WI38 (cell line): ENCODE measurements at regions not wholly inside any gene's neighbourhood (a gene's known extent, or its start where the extent isn't known, plus 50 kb on each side); places are given as distances from the start of the nearest gene placed in this dataset.

Experiments
- H3K4me3 ChIP-seq: 2 replicates; pipeline ENCODE4 v1.5.1; 2011; ENCODE audit warnings: low read depth, mild to moderate bottlenecking, control low read depth, low read length
- TF ChIP-seq, protein P1 (sequence below): IDR thresholded peaks from 2 replicates; pipeline ENCODE4 v1.5.1; 2012; ENCODE audit warnings: low read depth, mild to moderate bottlenecking, control low read depth, low read length

- TF ChIP-seq, protein P1, sequence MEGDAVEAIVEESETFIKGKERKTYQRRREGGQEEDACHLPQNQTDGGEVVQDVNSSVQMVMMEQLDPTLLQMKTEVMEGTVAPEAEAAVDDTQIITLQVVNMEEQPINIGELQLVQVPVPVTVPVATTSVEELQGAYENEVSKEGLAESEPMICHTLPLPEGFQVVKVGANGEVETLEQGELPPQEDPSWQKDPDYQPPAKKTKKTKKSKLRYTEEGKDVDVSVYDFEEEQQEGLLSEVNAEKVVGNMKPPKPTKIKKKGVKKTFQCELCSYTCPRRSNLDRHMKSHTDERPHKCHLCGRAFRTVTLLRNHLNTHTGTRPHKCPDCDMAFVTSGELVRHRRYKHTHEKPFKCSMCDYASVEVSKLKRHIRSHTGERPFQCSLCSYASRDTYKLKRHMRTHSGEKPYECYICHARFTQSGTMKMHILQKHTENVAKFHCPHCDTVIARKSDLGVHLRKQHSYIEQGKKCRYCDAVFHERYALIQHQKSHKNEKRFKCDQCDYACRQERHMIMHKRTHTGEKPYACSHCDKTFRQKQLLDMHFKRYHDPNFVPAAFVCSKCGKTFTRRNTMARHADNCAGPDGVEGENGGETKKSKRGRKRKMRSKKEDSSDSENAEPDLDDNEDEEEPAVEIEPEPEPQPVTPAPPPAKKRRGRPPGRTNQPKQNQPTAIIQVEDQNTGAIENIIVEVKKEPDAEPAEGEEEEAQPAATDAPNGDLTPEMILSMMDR = no peak
- no peak overlapping the region for H3K4me3 ChIP-seq
Observed at GRCh38 chr6:130773860-130774259, 53.3 kb upstream of the SMLR1 start.

GRCh38 chr6:130775411-130776012 lies 51.7 kb upstream of the SMLR1 start:
- TF ChIP-seq, protein P1 = no peak
- no peak overlapping the region for H3K4me3 ChIP-seq

DNA sequence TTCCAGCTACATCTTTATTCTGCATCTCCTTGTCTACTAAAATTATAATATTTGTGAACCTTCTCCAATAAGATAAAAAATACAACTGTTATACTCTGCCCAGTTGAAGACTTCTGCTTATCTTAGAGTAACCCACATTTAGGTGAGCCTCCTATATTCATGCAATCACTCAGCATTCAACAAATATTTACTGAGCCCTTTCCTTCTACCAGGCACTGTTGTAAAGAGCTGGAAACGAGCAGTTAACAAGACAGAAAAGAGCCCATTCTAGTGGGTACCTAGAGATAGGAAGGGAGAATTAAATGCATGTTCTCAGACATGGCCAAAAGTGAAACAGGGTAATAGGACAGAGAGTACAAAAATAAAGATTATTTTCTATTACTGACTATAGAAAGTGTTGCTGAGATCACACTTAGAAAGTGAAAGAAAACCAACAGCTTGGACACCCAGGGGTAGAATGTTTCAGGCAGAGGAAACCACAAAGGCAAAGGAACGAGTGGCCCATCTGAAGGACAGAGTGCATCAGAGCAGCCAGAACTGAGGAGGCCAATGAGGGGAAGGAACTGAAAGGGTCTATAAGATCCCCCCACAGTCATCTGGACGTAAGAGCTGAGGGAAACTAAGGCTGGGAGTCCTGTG lies 50.8 kb upstream of the SMLR1 start:
- H3K4me3 ChIP-seq = no peak overlapping the region
- TF ChIP-seq, protein P1 = no peak
